HG03196 (cell line): ENCODE measurements at regions not wholly inside any gene's neighbourhood (a gene's known extent, or its start where the extent isn't known, plus 50 kb on each side); places are given as distances from the start of the nearest gene placed in this dataset.
A peak's percentile ranks its signal among the peaks of the same experiment; 100 is the strongest.
"Not testable (repeated sequence)": the region's sequence is repeated elsewhere in the genome, so short reads cannot be mapped to it uniquely, and the experiment has no call there.

Source experiments
- ATAC-seq: cut with Tn5 transposase; IDR thresholded peaks from one replicate; pipeline ENCODE4 v1.9.1; 2021; ENCODE audit not compliant: unreplicated experiment

DNA sequence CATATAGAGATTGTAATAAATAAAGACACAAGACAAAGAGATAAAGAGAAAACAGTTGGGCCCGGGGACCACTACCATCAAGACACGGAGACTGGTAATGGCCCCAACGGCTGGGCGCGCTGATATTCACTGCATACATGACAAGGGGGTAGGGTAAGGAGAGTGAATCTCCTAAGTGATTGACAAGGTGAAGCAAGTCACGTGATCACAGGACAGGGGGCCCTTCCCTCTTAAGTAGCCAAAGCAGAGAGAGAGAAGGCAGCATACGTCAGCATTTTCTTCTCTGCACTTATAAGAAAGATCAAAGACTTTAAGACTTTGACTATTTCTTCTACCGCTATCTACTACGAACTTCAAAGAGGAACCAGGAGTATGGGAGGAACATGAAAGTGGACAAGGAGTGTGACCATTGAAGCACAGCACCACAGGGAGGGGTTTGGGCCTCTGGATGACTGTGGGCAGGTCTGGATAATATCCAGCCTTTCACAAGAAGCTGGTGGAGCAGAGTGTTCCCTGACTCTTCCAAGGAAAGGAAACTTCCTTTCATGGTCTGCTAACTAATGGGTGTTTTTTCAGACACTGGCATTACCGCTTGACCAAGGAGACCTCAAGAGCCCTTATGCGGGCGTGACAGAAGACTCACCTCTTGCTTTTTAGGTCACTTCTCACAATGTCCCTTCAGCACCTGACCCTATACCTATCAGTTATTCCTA is 75.6 kb downstream of the MRPL39 start:
- ATAC-seq = not testable (repeated sequence)

DNA sequence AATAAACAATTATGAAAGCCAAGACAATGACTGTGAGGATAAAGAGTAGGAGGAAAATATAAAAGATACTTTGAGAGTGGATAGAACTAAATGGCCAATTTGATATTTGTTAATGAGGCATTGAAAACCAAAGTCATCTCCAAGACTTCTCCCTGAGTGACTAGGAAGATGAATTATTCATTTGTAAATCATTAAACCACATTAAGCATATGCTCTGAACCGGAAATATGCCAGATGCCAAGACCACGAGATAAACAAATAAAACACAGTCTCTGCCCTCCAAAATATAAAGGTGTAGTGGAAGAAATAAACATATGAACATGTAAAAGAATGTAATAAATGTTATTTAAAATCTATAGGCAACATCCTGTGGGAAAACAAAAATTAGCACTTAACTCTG is 78.8 kb downstream of the MRPL39 start:
- no peak for ATAC-seq

DNA sequence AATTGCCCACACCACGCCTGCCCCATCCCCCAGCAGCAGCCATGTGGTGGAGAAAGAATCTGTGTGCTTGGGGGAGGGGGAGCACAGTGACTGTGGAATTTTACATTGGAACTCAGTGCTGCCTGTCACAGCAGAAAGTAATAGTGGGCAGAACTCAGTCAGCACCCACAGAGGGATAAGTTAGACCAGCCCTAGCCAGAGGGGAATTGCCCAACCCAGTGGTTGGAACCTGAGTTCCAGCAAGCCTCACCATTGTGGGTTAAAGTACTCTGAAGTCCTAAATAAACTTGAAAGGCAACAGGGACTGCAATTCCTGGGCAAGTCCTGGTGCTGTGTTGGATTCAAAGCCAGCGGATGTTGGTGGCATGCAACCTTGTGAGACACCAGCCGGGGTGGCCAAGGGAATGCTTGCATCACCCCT is 88.8 kb downstream of the MRPL39 start:
- ATAC-seq = no peak

DNA sequence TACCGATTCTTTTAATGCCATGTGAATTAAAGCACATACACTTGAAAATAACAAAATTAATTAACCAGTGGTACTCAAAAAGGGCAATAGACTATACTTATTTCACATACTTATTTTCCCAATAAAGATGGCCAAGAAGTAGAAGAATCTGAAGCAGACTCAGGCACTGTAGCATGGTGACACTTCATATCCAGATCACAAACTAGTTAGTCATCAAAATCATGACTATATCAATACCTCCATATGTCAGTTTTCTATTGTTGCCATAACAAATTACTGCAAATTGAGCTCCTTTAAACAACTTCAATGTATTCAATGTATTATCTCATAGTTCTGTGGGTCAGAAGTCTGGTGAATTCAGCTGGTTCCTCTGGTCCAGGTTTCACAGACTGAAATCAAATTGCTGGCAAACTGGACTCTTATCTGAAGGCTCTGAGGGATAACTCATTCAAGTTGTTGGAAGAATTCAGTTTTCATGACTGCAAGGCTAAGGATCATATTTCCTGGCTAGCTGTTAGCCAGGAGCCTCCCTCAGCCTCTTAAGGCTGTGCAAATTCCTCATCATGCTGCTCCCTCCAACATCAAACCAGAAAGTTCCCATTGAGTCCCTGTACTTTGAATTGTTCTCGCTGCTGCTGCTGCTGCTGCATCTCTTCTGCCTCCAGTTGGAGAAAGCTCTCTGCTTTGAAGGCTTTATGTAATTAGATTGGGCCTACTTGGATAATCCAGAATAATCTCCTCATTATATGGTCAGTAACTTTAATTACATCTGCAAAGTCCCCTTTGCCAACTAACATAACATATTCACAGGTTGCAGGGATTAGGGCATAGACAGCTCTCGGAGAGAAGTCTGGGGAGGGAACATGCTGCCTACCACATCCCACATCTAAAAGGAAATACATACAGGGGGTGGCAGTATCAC is 91.5 kb downstream of the MRPL39 start:
- ATAC-seq = no peak

DNA sequence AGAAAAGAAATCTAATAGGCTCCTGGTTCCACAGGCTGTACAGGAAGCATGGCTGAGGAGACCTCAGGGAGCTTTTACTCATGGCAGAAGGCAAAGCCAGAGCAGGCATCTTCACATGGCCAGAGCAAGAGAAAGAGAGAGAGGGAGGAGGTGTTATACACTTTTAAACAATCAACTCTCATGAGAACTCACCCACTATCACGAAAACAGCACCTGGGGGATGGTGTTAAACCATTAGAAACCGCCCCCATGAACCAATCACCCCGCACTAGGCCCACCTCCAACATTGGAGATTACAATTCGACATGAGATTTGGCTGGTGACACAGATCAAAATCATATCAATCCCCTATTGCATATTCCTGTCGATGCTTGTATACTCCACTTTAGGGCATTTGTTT is 93.5 kb downstream of the MRPL39 start:
- no peak for ATAC-seq

DNA sequence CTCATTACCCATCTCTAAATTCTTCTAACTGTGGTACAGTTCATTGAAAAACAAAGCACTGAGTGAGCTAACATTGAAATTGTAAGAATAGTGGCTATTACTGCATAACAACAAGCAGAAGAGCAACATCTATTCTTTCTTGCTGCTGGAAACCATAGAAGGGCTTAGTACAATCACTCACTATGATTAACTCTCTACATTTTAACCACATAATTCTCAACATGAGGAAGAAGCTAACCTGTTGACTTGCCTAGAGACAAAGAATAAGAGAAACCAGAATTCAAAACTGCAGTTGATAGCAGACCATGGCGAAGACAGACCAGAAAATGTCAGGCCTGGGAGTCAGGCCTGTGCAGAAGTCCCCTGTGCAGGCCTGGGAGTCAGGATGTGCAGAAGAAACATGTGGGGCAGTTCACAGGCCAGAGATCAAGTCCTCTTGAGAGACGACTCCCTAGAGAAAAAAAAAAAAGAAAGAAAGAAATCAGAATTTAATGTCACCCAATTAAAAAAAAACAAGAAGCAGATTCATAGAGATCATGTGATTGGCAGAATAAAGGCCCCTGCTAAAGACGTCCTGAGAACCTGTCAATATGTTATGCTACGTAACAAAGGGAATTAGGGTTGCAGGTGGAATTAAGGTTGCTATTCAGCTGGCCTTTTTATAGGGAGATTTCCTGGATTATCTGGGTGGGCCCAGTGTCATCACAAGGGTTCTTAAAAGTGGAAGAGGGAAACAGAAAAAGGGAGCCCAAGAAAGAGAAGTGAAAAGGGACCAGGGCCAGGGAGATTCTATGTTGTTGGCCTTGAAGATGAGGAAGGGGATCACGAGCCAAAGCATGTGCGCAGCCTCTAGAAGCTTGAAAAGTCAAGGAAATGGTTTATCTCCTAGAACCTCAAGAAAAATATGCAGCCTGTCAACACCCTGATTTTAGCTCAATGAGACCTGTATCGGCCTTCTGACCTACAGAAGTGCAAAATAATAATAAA is 94.9 kb downstream of the MRPL39 start:
- ATAC-seq = no peak

DNA sequence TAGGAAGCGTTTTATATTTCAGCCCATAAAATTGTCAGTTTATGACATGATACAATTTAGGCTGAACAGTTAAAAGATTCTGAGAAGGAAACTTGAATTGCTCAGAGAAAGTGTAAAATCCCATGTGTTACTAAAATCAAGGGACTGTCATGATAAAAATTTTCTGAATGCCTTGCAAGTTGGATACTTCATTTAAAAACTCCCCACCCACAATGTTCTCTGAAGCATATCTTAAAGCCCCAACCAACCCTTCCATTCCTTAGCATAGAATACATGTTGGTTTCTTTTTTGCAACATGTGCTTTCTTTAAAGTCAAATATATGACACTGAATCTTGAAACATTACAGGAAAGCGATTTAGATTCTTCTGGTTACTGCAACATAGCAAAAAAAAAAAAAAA is 97.4 kb downstream of the MRPL39 start:
- no peak for ATAC-seq

DNA sequence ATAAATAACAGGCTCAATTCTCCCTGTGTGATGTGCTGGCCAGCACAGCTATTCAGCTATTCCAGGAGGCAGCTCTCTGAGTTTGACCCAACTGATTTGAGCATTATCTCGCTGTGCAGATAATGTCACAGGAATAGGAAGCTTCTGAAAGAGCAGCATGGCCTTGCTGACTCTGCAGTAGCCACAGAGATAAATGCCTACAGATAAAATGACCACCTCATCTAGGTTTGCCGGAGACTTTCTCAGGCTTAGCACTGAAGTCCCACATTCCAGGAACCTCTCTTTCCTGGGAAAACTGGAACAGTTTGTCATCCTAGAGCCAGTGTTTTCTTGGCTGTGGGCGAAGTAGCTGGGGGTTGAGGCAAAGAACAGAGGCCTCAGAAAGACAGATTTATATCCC is 98.9 kb downstream of the MRPL39 start:
- ATAC-seq = no peak

DNA sequence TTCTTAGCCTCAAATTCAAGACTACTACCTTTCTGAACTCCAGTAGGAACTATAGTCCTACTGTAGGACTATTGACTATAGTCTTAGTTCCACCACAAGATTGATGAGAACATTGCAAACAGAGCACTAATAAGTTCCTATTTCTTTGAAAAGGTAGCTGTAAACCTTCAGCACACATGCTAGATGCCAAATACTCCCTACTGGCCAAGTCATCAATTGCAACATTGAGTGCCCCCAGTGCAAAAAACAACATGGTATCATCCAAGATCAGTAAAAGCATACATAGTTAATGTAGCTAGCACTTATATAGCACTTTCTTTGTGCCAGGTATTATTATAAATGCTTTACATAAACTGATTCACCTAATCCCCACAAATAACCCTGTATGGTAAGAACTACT is 99.8 kb downstream of the MRPL39 start:
- no peak for ATAC-seq

DNA sequence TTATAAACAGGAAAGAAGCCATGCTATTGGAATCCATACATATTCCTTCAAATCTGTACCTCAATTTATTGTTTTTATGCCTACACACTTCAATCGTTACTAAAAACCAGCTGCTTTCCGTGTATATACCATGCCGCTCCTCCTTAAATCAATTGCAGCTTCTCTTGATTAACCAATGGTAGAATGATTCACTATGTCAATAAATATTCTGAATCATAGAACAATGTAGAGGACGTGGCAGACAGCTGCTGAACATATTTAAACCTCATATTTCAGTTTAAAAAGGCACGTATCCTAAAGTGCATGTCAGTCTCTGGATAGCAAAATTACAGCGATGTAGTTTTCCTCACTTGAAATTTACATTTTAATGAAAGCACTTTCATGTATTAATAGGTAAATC is 100.4 kb downstream of the MRPL39 start:
- no peak for ATAC-seq

DNA sequence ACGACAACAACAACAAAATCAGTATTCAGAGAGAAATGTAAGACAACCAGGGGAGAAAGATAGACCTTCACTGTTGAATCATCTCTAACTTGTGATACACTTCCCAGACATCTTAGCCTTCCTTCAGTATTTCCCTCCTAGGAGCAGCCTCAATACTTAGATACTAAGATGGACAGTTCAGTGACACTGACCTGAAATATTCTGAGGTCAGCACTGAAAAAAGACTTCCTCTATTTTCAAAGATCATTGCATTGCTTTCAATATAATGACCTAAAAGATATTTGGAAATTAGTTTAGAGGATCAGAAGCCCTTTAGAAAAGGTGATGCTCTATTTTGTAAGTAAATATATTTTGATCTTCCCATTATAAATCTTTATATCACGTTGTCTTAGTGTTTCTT is 101.0 kb downstream of the MRPL39 start:
- ATAC-seq = no peak

DNA sequence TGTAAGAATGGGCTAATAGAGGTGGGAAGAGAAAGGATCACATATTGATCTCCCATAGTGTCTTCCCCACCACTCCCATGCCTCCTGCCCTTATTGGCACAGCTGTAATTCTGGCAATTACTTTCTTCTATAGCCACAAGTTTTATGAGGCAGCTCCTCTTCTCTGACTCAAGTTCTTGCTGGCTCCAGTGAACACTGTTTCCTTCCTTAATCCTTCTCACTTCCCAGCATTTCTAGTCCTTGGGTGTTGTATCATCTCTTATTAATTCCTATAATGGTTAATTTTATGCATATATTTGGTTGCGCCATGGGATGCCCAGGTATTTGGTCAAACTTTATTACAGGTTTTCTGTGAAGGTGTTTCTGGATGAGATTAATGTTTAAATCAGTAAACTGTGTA is 103.3 kb downstream of the MRPL39 start:
- no peak for ATAC-seq

DNA sequence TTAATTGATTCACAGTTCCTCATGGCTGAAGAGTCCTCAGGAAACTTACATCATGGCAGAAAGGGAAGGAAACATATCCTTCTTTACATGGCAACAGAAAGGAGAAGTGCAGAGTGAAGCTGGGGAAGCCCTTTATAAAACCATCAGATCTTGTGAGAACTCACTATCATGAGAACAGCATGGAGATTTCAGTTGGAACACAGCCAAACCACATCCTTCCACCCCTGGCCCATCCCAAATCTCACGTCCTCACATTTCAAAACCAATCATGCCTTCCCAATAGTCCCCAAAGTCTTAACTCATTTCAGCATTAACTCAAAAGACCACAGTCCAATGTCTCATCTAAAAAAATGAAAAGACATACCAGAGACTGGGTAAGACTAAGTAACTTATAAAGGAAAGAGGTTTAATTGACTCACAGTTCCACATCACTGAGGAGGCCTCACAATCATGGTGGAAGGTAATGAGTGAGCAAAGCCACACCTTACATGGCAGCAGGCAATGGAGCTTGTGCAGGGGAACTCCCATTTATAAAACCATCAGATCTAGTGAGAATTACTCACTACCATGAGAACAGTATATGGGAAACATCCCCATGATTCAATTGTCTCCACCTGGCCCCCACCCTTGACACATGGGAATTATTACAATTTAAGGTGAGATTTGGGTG is 105.2 kb downstream of the MRPL39 start:
- peak; percentile 54 for ATAC-seq

DNA sequence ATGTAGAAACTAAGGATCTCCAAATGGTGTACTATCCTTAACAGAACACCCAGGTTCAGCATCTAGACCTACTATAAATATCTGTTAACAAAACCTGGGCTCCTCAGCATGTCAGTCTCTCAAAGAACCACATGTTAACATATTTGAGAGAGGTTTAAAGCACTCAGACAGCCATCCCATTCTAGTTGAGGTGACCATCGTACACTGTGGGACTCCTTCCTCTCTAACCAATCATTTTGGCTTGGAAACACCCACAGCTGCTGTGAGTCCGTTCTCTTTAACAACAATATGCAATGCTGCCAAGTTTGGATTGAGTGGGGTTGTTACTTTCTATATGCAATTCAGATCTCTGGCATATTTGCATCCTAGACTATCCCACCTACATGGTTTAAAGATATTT is 105.8 kb downstream of the MRPL39 start:
- peak; percentile 13 for ATAC-seq

DNA sequence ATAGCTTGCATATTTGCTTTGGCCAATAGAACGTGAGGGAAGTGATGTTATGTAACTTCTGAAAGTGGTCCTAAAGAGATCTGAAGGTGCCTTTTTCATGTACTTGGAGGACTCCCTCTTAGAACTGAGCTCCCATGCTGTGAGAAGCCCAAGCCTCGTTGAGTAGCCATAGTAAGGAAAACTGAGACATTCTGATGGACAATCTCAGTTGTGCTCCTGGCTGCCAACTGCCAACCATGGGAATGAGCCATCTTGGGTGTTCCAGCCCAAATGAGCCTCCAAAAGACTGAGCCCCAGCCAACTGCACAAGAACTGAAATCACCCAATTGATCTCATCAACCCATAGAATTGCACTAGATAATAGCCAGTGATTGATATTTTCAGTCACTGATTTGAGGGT is 106.7 kb downstream of the MRPL39 start:
- ATAC-seq = no peak

DNA sequence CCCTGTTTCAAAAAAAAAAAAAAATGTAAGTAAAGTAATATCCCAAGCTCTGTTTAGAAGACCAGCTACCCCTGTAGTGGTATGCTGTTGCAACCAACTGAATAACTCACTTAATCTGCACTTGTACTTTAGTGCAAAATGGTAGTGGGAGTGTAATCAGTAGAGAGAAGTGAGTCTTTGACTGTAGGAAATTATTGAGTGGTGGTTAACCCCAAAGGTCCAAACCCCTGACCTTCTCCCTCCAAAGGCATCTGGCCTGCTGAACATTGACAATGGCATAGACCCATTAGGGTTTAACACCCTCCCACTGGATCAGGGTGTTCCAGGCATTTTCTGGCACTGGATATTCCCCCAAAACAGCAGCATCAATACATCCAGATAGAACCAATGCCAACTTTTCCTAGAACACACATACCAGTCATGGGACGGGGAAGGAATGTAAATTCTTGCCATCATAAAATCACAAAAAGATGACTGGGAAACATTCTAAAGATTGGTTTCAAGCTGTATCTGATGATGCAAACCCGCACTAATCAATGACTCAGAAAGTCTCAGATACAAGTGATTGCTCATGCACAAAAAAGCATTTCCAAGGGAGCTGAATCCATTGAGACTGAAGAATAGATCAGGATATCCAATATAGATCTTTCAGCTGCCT is 110.3 kb downstream of the MRPL39 start:
- ATAC-seq = no peak

DNA sequence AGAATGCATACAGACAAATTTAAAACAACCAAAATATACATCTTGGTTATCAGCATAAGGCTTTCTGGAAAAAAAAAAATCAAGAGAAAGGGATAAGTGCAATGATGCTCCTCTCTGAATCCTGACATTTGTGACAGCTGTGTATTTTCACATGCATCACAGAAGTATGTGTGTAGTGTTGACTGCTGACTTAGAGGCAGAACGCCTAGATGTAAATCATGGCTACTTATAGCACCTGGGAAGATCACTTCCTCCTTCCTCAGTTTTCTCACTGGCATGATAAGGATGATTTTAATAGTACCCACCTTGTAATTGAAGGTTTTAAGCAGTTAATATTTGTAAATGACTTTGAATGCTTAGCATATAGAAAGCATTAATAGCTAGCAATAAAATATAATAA is 112.5 kb downstream of the MRPL39 start:
- ATAC-seq = no peak

DNA sequence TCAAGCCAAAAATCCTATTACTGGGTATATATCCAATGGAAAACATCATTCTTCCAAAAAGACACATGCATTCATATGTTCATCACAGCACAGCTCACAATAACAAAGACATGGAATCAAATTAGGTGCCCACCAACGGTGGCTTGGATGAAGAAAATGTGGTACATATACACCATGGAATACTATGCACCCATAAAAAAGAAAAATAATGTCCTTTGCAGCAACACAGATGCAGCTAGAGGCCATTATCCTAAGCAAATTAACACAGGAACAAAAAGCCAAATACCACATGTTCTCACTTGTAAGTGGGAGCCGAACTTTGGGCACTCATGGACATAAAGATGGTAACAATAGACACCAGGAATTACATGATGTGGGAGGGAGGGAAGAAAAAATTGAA is 113.6 kb downstream of the MRPL39 start:
- ATAC-seq = no peak

DNA sequence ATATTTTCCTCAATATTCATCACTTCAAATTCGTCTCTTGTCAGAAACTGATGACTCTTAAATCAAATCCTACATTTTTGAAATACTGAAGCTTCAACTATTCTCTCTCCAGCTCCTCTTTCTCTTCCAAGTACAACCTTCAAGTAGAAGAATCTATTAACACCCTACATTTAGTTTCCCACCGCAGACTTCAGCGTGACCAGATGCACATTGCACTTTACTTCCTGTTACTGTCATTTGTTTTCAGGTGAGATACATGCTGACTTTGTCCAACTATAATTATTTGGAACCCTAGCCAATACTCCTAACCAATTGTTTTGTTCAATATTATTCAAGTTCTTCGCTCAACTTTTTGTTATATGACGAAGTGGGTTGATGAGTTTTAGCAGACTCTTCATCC is 116.0 kb downstream of the MRPL39 start:
- no peak for ATAC-seq

DNA sequence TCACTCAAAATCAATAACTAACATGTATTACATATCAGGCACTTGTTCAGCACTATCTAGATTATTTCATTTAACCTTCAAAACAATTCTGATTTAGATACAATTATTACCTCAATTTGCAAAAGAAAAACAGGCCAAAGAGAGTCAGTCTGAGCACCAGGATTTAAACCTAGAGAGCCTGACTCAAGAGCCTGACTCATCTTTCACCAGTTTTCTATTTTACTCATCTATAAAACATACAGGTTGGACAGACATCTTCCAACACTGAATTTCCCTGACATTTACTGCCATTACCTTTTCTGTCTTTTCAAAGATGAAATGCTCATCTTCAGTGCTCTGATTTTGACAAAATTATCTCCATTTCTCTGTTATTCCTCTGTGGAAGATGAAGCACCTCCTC is 116.5 kb downstream of the MRPL39 start:
- ATAC-seq = no peak
